ENCODE measurements at regions not wholly inside any gene's neighbourhood (a gene's known extent, or its start where the extent isn't known, plus 50 kb on each side); places are given as distances from the start of the nearest gene placed in this dataset.

- H3K4me3 ChIP-seq, result no peak overlapping the region
- H3K36me3 ChIP-seq (ENCODE audit: control insufficient read depth in 4 of 4, insufficient read depth in 4 of 4, low read length in 4 of 4), result no peaks in the 10 kb centered on the region
- H3K27me3 ChIP-seq (ENCODE audit: control insufficient read depth in 3 of 3, insufficient read depth in 3 of 3, low read length in 2 of 3), result no peaks in the 10 kb centered on the region
- H3K9ac ChIP-seq (ENCODE audit: insufficient read depth in 1 of 2, low read length in 2 of 2), result no peak overlapping the region
- no peak overlapping the region for H3K27ac ChIP-seq (ENCODE audit: low read depth in 1 of 2, low read length in 1 of 2)
- DNase-seq (peak; percentile 24 to 66 (median 63)), ATAC-seq (ENCODE audit: insufficient read depth, low FRiP score) (no peak)
- 12 to 32% methylated on average over 4 of the region's 4 CpGs for WGBS, 2 donors
- peaks cover 0 to 7% (median 0%) of the 10 kb centered on the region in 5 donors for H3K4me1 ChIP-seq (ENCODE audit: control insufficient read depth in 5 of 5, insufficient read depth in 5 of 5, low read length in 5 of 5)
- no peaks in the 10 kb centered on the region for H3K9me3 ChIP-seq (ENCODE audit: control insufficient read depth in 4 of 4, insufficient read depth in 3 of 4, low read length in 3 of 4)
- no peak for TF ChIP-seq CTCF (IDR thresholded peaks at IDR 0.05; ENCODE audit: control extremely low read depth, extremely low read depth)
Measured at GRCh38 chr6:133707456-133707855, 181.5 kb upstream of the TCF21 start.

DNA sequence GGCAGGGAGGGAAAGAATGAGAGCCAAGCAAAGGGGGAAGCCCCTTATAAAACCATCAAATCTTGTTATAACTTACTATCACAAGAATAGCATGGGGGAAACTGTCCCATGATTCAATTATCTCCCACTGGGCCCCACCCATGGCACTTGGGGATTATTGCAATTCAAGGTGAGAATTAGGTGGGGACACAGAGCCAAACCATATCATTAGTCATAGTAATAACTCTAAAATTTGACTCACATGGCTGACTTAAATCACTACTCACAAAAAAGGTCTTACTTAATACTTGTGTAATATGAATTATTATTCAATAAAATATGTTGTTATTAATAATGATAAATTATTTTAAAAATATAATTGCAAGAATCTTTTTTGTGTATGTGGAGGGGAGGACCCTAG is 178.1 kb upstream of the TCF21 start:
- no peaks in the 10 kb centered on the region for H3K36me3 ChIP-seq (ENCODE audit: control insufficient read depth in 4 of 4, insufficient read depth in 4 of 4, low read length in 4 of 4)
- H3K9ac ChIP-seq (ENCODE audit: insufficient read depth in 1 of 2, low read length in 2 of 2), result no peak overlapping the region
- no peaks in the 10 kb centered on the region for H3K9me3 ChIP-seq (ENCODE audit: control insufficient read depth in 4 of 4, insufficient read depth in 3 of 4, low read length in 3 of 4)
- ATAC-seq (ENCODE audit: insufficient read depth, low FRiP score), result no peak
- TF ChIP-seq CTCF (IDR thresholded peaks at IDR 0.05; ENCODE audit: control extremely low read depth, extremely low read depth), result no peak
- no peak overlapping the region for H3K4me3 ChIP-seq
- DNase-seq, result no peak
- no peak overlapping the region for H3K27ac ChIP-seq (ENCODE audit: low read depth in 1 of 2, low read length in 1 of 2)
- no peaks in the 10 kb centered on the region for H3K27me3 ChIP-seq (ENCODE audit: control insufficient read depth in 3 of 3, insufficient read depth in 3 of 3, low read length in 2 of 3)
- peaks cover 0 to 15% (median 0%) of the 10 kb centered on the region in 5 donors for H3K4me1 ChIP-seq (ENCODE audit: control insufficient read depth in 5 of 5, insufficient read depth in 5 of 5, low read length in 5 of 5)

DNA sequence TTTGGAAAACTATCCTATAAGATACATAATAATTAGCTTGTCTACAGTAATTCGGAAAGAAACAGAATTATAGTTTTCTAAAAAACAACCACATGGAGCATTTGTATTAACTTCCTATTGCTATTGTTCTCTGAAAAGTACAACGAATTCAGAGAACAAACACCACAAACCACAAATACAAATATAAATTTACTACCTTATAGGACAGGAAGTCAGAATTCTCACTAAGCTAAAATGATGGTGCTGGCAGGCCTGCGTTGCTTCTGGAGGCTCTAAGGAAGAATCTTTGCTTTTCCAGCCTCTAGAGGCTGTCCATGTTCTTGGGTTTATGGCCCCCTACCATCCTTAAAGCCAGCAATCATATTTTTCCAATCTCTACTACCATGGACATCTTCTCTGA is 173.6 kb upstream of the TCF21 start:
- no peak overlapping the region for H3K27ac ChIP-seq (ENCODE audit: low read depth in 1 of 2, low read length in 1 of 2)
- ATAC-seq (ENCODE audit: insufficient read depth, low FRiP score) (no peak), DNase-seq (no peak)
- 60% methylated on average over 3 of the region's 3 CpGs for WGBS, 2 donors
- H3K27me3 ChIP-seq (ENCODE audit: control insufficient read depth in 3 of 3, insufficient read depth in 3 of 3, low read length in 2 of 3), result no peaks in the 10 kb centered on the region
- no peak for TF ChIP-seq CTCF (IDR thresholded peaks at IDR 0.05; ENCODE audit: control extremely low read depth, extremely low read depth)
- H3K4me3 ChIP-seq, result no peak overlapping the region
- no peaks in the 10 kb centered on the region for H3K9me3 ChIP-seq (ENCODE audit: control insufficient read depth in 4 of 4, insufficient read depth in 3 of 4, low read length in 3 of 4)
- no peaks in the 10 kb centered on the region for H3K36me3 ChIP-seq (ENCODE audit: control insufficient read depth in 4 of 4, insufficient read depth in 4 of 4, low read length in 4 of 4)
- peaks cover 0 to 8% (median 0%) of the 10 kb centered on the region in 5 donors for H3K4me1 ChIP-seq (ENCODE audit: control insufficient read depth in 5 of 5, insufficient read depth in 5 of 5, low read length in 5 of 5)
- no peak overlapping the region for H3K9ac ChIP-seq (ENCODE audit: insufficient read depth in 1 of 2, low read length in 2 of 2)

DNA sequence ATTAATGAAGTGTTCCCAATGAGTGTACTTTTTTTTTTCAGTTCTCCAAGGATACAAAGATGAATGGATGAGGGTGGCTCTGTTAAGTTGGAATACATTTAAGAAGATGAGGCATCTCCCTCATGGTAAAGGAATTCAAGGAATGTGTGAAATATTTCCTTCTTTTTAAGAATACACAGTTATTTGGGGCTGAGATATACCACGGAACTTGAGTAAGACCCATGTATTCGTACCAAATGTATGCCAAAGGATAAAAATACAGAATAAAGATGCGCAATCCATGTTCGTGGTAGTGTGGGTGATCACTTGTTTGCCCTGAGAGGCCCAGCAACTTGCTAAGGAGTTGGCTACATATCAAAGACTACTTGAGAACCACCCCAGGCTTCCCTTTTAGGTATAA is 164.2 kb upstream of the TCF21 start:
- no peak for TF ChIP-seq CTCF (IDR thresholded peaks at IDR 0.05; ENCODE audit: control extremely low read depth, extremely low read depth)
- Histone ChIP-seq H3K4me3 (no peak overlapping the region), H3K9me3 (ENCODE audit: control insufficient read depth in 4 of 4, insufficient read depth in 3 of 4, low read length in 3 of 4) (peaks cover 0 to 7% (median 1%) of the 10 kb centered on the region in 4 donors), H3K36me3 (ENCODE audit: control insufficient read depth in 4 of 4, insufficient read depth in 4 of 4, low read length in 4 of 4) (no peaks in the 10 kb centered on the region), H3K9ac (ENCODE audit: insufficient read depth in 1 of 2, low read length in 2 of 2) (no peak overlapping the region), H3K27ac (ENCODE audit: low read depth in 1 of 2, low read length in 1 of 2) (no peak overlapping the region), H3K4me1 (ENCODE audit: control insufficient read depth in 5 of 5, insufficient read depth in 5 of 5, low read length in 5 of 5) (no peaks in the 10 kb centered on the region), H3K27me3 (ENCODE audit: control insufficient read depth in 3 of 3, insufficient read depth in 3 of 3, low read length in 2 of 3) (no peaks in the 10 kb centered on the region)
- peak in 2 of 3 donors; percentile 32 to 38 for DNase-seq
- no peak for ATAC-seq (ENCODE audit: insufficient read depth, low FRiP score)
- 67 to 84% methylated on average over 4 of the region's 4 CpGs for WGBS, 2 donors

Measured in lung (tissue), 11 donors.